ENCODE measurements at regions not wholly inside any gene's neighbourhood (a gene's known extent, or its start where the extent isn't known, plus 50 kb on each side); places are given as distances from the start of the nearest gene placed in this dataset.

DNA sequence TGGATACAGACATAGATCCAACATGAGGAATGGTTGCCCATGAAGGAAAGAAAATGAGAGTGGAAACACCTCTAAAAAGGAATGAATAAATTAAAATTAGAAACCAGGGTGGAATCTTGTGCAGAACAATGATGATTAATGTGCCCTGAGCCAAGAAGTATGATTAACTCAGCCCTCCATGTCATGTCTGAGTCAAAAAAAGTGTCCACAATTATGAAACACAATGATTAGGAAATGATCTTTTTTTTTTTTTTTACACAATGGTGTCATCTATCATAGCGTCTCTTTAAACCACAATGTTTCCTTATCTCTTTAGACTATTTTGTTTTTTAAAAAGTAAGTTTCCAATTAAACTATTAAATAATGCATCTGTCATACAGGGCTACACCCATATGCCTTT lies 78.9 kb upstream of the RAB4A start:
- no peak overlapping the region for H3K4me3 Mint-ChIP-seq
- no peak overlapping the region for H3K27ac Mint-ChIP-seq
- H3K36me3 Mint-ChIP-seq (ENCODE audit: low read depth) = no peaks in the 10 kb centered on the region
- H3K4me1 Mint-ChIP-seq (ENCODE audit: low read depth) = peaks cover 2% of the 10 kb centered on the region
- H3K27me3 Mint-ChIP-seq (ENCODE audit: low read depth) = peaks cover 37% of the 10 kb centered on the region
- H3K9me3 Mint-ChIP-seq = no peaks in the 10 kb centered on the region

DNA sequence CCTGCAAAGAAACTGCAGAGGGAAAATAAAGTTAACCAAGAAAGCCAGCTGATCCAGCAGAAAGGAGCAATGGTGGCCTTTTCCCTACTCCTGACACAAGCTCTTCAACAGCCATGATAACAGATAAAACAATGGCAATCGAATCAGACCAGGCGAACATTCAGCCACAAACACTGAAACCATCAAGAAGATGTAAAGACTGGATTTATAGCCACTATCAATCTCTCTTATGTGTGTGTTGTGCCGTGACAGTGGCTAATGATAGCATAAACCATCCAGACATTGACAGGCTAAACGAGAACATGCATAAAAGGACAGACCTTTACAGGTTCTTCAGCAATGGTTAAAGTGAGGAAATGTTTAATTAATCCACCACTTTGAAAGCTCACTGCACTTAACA lies 78.1 kb upstream of the RAB4A start:
- Mint-ChIP-seq H3K27me3 (ENCODE audit: low read depth) (peaks cover 34% of the 10 kb centered on the region), H3K4me3 (no peak overlapping the region)

GRCh38 chr1:229194096-229194495 lies 76.8 kb upstream of the RAB4A start:
- Mint-ChIP-seq H3K4me3 (no peak overlapping the region), H3K9me3 (no peaks in the 10 kb centered on the region), H3K4me1 (ENCODE audit: low read depth) (peaks cover 5% of the 10 kb centered on the region), H3K27ac (no peak overlapping the region), H3K36me3 (ENCODE audit: low read depth) (no peaks in the 10 kb centered on the region), H3K27me3 (ENCODE audit: low read depth) (peaks cover 26% of the 10 kb centered on the region)

More for the DNA sequence above, 78.1 kb upstream of the RAB4A start:
- Mint-ChIP-seq H3K36me3 (ENCODE audit: low read depth) (no peaks in the 10 kb centered on the region), H3K27ac (no peak overlapping the region), H3K9me3 (no peaks in the 10 kb centered on the region), H3K4me1 (ENCODE audit: low read depth) (peaks cover 2% of the 10 kb centered on the region)

GRCh38 chr1:229195246-229195645 lies 75.7 kb upstream of the RAB4A start:
- Mint-ChIP-seq H3K4me1 (ENCODE audit: low read depth) (peaks cover 15% of the 10 kb centered on the region), H3K4me3 (no peak overlapping the region), H3K27me3 (ENCODE audit: low read depth) (peaks cover 18% of the 10 kb centered on the region), H3K36me3 (ENCODE audit: low read depth) (no peaks in the 10 kb centered on the region), H3K27ac (no peak overlapping the region), H3K9me3 (no peaks in the 10 kb centered on the region)

DNA sequence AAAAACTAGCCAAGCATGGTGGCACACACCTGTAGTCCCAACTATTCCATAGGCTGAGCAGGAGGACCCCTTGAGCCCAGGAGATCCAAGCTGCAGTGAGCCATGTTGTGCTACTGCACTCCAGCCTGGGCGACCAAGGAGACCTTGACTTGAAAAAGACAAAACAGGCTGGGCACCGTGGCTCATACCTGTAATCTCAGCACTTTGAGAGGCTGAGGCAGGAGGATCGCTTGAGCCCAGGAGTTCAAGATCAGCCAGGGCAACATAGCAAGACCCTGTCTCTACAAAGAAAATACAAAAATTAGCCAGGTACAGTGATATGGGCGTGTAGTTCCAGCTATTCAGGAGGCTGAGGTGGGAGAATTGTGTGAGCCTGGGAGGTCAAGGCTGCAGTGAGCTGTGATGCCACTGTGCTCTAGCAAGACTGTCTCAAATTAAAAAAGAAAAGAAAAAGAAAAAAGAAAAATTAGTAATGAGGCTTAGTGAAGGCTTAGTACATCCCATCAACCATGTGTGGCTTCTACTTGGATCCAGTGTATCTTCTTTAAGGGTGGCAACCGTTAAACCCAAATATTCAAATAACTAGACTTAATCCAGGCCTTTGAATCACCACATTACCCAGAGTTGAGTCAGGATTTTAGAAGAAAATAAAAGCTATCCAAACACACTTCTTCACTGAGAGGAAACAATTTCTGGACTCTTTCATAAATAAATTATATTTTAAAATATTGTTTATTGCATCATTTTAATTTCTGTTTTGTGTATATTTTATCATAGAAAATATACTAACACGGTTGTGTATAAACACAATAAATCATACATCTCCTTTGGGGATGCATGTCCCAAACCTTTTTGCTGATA lies 74.3 kb upstream of the RAB4A start:
- H3K27ac Mint-ChIP-seq = no peak overlapping the region
- H3K9me3 Mint-ChIP-seq = no peaks in the 10 kb centered on the region

DNA sequence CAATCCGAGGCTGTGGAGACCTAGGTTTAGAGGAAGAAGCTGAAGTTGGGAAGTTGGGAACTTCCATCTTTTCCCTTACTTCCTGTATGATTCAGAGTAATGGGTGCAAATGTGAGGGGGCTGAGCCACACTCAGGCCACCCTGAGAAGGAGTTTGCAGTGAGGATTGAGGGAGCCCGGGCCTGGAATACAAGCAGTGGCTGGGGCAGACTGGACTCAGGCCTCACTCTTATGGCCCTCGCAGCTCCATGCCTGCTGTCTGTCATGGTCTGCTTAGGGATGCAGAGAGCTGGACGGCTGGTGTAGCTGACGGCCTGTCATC lies 73.7 kb upstream of the RAB4A start:
- Mint-ChIP-seq H3K4me3 (no peak overlapping the region), H3K9me3 (no peaks in the 10 kb centered on the region), H3K27ac (no peak overlapping the region), H3K36me3 (ENCODE audit: low read depth) (no peaks in the 10 kb centered on the region), H3K4me1 (ENCODE audit: low read depth) (peaks cover 18% of the 10 kb centered on the region), H3K27me3 (ENCODE audit: low read depth) (peaks cover 14% of the 10 kb centered on the region)

More for the DNA sequence above, 74.3 kb upstream of the RAB4A start:
- Mint-ChIP-seq H3K4me1 (ENCODE audit: low read depth) (peaks cover 18% of the 10 kb centered on the region), H3K36me3 (ENCODE audit: low read depth) (no peaks in the 10 kb centered on the region), H3K27me3 (ENCODE audit: low read depth) (peaks cover 18% of the 10 kb centered on the region), H3K4me3 (no peak overlapping the region)

- H3K4me1 Mint-ChIP-seq (ENCODE audit: low read depth) = peaks cover 18% of the 10 kb centered on the region
- H3K36me3 Mint-ChIP-seq (ENCODE audit: low read depth) = no peaks in the 10 kb centered on the region
- H3K27ac Mint-ChIP-seq = peak overlapping the region; percentile 63
- peak overlapping the region; percentile 38 for H3K4me3 Mint-ChIP-seq
- H3K27me3 Mint-ChIP-seq (ENCODE audit: low read depth) = peaks cover 4% of the 10 kb centered on the region
- no peaks in the 10 kb centered on the region for H3K9me3 Mint-ChIP-seq
Observed at GRCh38 chr1:229199261-229200243, 71.4 kb upstream of the RAB4A start.

DNA sequence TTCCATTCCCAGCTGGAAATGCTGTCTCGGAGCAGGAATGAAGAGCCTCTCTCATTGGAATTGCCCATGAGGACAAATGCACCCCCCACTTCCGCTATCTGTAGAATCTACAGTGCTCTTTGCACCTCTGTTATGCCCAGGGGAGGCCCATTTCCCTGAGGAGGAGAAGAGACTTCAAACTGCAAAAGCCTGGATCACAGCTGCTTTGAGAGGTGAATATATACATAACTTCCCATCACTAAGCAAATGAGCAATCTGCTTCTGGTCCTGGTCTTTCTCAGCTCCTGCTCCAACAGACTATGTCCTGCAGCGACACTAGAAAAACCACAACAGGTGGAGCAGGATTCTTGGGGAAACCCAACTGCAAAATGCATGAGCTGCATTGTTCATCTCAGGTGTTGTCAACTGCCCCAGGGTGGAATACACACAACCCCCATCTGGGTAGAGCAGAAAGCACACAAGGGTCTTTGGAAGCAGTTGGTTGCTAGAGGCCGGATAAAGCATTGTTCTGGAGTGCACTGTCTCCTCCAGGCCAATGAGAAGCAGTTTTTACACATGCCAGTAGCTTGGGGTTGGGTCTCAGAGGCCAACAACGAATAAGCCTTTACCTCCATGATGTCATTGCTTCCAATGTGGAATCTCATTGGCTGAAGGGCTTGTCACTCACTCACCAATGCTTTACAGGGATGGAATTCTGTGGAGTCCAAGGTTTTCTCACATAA lies 67.7 kb upstream of the RAB4A start:
- no peak overlapping the region for H3K27ac Mint-ChIP-seq
- no peak overlapping the region for H3K4me3 Mint-ChIP-seq
- H3K4me1 Mint-ChIP-seq (ENCODE audit: low read depth) = peaks cover 18% of the 10 kb centered on the region
- H3K9me3 Mint-ChIP-seq = peaks cover under 1% of the 10 kb centered on the region
- no peaks in the 10 kb centered on the region for H3K36me3 Mint-ChIP-seq (ENCODE audit: low read depth)
- H3K27me3 Mint-ChIP-seq (ENCODE audit: low read depth) = peaks cover 15% of the 10 kb centered on the region

DNA sequence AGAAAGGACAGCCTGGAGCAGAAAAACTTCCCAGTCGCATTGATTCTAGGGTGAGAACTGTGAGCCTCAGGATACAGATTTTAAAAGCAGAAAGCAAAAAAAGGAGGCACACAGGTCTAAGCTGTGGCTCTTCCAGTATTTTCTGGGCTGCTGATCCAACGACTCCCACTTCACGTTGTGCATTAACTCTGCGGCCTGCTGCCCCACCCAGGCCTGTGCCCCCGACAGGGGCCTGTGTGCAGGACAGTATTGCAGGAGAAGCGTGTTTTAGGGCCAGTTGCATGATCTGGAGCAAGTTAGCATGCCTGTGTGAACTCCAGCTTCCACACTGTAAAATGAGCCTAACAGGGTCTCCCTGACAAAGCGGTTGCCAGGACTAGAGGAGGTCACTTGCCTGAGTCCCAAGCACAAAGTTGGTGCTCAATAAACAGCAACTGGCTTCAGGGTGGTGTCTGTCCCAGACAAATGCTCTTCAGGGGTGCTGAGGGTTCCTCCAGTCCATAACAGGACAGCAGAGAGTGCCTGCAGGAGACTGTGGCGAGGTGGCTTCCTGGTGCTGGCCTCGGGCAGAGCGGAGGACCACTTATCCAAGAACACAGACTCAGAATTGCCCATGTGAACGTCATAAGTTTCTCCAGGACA lies 66.8 kb upstream of the RAB4A start:
- H3K4me1 Mint-ChIP-seq (ENCODE audit: low read depth) = peaks cover 19% of the 10 kb centered on the region
- no peak overlapping the region for H3K4me3 Mint-ChIP-seq
- H3K36me3 Mint-ChIP-seq (ENCODE audit: low read depth) = no peaks in the 10 kb centered on the region
- H3K27ac Mint-ChIP-seq = no peak overlapping the region
- H3K27me3 Mint-ChIP-seq (ENCODE audit: low read depth) = peaks cover 19% of the 10 kb centered on the region
- peaks cover 8% of the 10 kb centered on the region for H3K9me3 Mint-ChIP-seq

DNA sequence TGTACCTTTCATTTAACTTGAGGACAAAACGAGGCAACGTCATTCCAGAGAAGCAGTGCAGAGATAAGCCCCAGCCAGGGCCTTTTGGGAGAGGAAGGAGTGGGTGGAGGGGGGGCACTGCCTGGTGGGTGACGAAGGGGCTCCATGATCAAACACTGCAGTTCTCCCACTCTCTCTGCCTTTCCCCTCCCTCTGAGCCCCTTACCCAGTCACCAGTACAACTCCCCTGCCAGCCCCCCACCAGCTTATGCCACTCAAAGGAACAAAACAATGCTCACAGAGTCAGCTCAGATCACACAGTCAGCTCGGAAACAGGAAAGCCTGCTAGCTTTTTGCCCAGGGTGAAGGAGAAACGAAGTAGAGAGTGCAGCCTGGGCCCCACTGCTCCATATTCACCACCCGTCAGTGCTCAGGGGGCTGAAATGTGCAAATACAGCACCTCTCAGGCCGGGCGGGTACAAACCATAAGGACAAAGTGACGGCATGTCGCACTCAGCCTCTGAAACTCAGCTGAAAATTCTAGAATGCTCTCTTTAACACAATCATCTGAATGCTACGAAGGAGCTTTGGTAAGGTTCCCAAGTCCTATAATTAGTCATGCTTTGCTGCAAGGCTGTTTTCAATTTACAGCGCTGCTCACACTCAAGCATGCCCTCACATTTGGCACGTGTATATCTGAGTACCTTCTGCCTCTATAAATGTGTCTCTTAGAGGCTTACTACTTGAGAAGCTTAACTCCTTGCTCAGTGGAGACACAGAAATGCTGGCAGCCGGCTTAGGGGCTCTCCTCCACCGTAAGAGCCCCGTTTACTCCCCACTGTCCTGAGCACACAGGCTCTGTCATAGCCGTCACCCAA lies 65.8 kb upstream of the RAB4A start:
- H3K4me3 Mint-ChIP-seq = no peak overlapping the region
- H3K4me1 Mint-ChIP-seq (ENCODE audit: low read depth) = peaks cover 13% of the 10 kb centered on the region
- no peak overlapping the region for H3K27ac Mint-ChIP-seq
- no peaks in the 10 kb centered on the region for H3K36me3 Mint-ChIP-seq (ENCODE audit: low read depth)
- peaks cover 8% of the 10 kb centered on the region for H3K9me3 Mint-ChIP-seq
- peaks cover 19% of the 10 kb centered on the region for H3K27me3 Mint-ChIP-seq (ENCODE audit: low read depth)

DNA sequence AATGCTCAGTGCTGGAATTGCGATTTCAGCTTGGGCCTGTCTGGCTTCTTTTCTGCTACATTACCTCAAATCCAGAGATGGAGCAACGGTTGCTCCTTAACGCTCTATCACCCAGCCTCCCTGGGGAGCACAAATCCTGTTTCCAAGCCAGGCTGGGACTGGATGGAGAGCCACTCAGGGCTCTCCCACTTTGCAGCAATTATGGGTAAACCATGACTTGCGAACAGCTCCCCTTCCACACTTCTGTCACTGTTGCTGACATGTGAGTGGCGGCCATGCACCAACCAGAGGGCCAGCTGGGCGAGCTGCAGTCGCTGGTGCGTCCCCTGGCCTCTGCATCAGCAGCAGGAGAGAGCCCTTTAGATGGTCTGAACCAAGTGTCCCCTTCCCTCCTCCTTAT lies 65.1 kb upstream of the RAB4A start:
- H3K9me3 Mint-ChIP-seq = peaks cover 8% of the 10 kb centered on the region
- H3K36me3 Mint-ChIP-seq (ENCODE audit: low read depth) = no peaks in the 10 kb centered on the region
- no peak overlapping the region for H3K27ac Mint-ChIP-seq
- H3K4me3 Mint-ChIP-seq = no peak overlapping the region
- H3K27me3 Mint-ChIP-seq (ENCODE audit: low read depth) = peaks cover 18% of the 10 kb centered on the region
- peaks cover 7% of the 10 kb centered on the region for H3K4me1 Mint-ChIP-seq (ENCODE audit: low read depth)

DNA sequence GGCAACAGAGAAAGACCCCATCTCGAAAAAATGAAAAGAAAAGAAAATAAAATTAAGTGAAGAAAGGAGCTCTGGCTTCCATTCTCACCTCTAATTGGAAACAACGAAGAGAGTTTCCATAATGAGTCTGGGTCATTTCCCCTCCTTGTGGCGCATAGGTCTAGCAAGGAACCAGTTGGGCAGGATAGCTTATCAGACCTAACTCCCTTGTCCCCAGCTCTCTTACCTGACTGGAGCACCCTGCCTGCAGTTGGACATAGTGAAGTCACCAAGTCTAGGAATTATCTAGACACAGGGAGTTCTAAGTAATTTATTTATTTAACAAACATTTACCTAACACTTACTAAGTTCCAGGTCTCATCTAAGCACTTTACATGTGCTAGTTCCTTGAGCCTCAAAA lies 63.0 kb upstream of the RAB4A start:
- Mint-ChIP-seq H3K27ac (no peak overlapping the region), H3K27me3 (ENCODE audit: low read depth) (peaks cover 15% of the 10 kb centered on the region), H3K4me1 (ENCODE audit: low read depth) (peaks cover 6% of the 10 kb centered on the region), H3K36me3 (ENCODE audit: low read depth) (no peaks in the 10 kb centered on the region), H3K4me3 (no peak overlapping the region), H3K9me3 (peaks cover 8% of the 10 kb centered on the region)

GRCh38 chr1:229208481-229208880 lies 62.4 kb upstream of the RAB4A start:
- peaks cover 19% of the 10 kb centered on the region for H3K27me3 Mint-ChIP-seq (ENCODE audit: low read depth)
- peaks cover 6% of the 10 kb centered on the region for H3K4me1 Mint-ChIP-seq (ENCODE audit: low read depth)
- H3K9me3 Mint-ChIP-seq = peaks cover 8% of the 10 kb centered on the region
- no peak overlapping the region for H3K27ac Mint-ChIP-seq
- H3K4me3 Mint-ChIP-seq = no peak overlapping the region
- no peaks in the 10 kb centered on the region for H3K36me3 Mint-ChIP-seq (ENCODE audit: low read depth)
